Transverse colon (tissue), 4 donors: ENCODE measurements at regions not wholly inside any gene's neighbourhood (a gene's known extent, or its start where the extent isn't known, plus 50 kb on each side); places are given as distances from the start of the nearest gene placed in this dataset.

Source experiments
- DNase-seq: peaks from one replicate; pipeline ENCODE4 v3.0.0-alpha.2; 2019
- H3K27ac ChIP-seq, 4 donors: fragments of 200-600 bp; sonication (generic); 2 replicates each; pipeline ENCODE4 v1.5.1; 2016 to 2018; ENCODE audit warnings: inconsistent platforms in 4 of 4
- H3K27me3 ChIP-seq: fragments of 200-600 bp; sonication (generic); 2 replicates; pipeline ENCODE4 v1.5.1; 2017; ENCODE audit warnings: inconsistent platforms
- H3K36me3 ChIP-seq, 4 donors: fragments of 200-600 bp; sonication (generic); 2 replicates each; pipeline ENCODE4 v1.5.1; 2017 to 2019; ENCODE audit warnings: inconsistent platforms in 4 of 4
- H3K4me1 ChIP-seq, 4 donors: fragments of 200-600 bp; sonication (generic); 2 replicates each; pipeline ENCODE4 v1.5.1; 2017 to 2020; ENCODE audit warnings: inconsistent platforms in 4 of 4
- H3K4me3 ChIP-seq, 4 donors: fragments of 200-600 bp; sonication (generic); 1 replicate in 1 of 4; 2 replicates in 3 of 4; pipeline versions ENCODE4 v1.5.1 to v1.6.1; 2017 to 2019; ENCODE audit warnings: inconsistent platforms in 4 of 4
- H3K9me3 ChIP-seq, 2 donors: fragments of 200-600 bp; sonication (generic); 2 replicates each; pipeline ENCODE4 v1.5.1; 2017 to 2019; ENCODE audit warnings: inconsistent platforms in 2 of 2
- CTCF ChIP-seq, 5 experiments: fragments of 200-600 bp in 3 of 5; fragments of 450-650 bp in 2 of 5; sonication (generic) in 3 of 5; IDR thresholded peaks; 1 replicate in 2 of 5; 2 replicates in 3 of 5; pipeline ENCODE4 v1.5.1; 2016 to 2017; ENCODE audit warnings: antibody characterized with exemption in 5 of 5, inconsistent platforms in 3 of 5, mild to moderate bottlenecking in 2 of 5, moderate library complexity in 1 of 5
- EP300 ChIP-seq: sonication (generic); formaldehyde crosslinking; IDR thresholded peaks from one replicate; pipeline ENCODE4 v1.6.1; 2017; ENCODE audit warnings: antibody characterized with exemption, low read depth
- POLR2A ChIP-seq: fragments of 450-650 bp; IDR thresholded peaks from one replicate; pipeline ENCODE4 v1.6.1; 2016; ENCODE audit warnings: antibody characterized with exemption, mild to moderate bottlenecking, moderate library complexity
- POLR2AphosphoS5 ChIP-seq, 3 donors: sonication (generic); formaldehyde crosslinking; IDR thresholded peaks; one replicate each; pipeline ENCODE4 v1.6.1; 2016; ENCODE audit warnings: antibody characterized with exemption in 3 of 3
- WGBS, 2 donors: methylation state at CpG; one replicate each; pipeline ENCODE4 v1.1.5; 2018; ENCODE audit warnings: low coverage in 1 of 2; 5-methylcytosine and 5-hydroxymethylcytosine counted together
- in situ Hi-C, 4 donors: fragments of 200-750 bp; cut with MboI; loops; one replicate each; pipeline versions ENCODE4 v1.15.0 to v1.15.1; 2017; ENCODE audit warnings: low sequenced_read_pairs in 3 of 4, low pct_ligation_motif_present in 1 of 4, low pct_unique_long_range_greater_than_20kb in 1 of 4
- intact Hi-C: fragments of 100-400 bp; cut with DNase I; formaldehyde crosslinking; loops from one replicate; pipeline ENCODE4 v1.15.1; 2023; ENCODE audit warnings: low total_unique reads

- in situ Hi-C loops (no loop called here), intact Hi-C loops (no loop called here)
- DNase-seq = no peak
- Histone ChIP-seq H3K27ac (no peak overlapping the region), H3K9me3 (no peaks in the 10 kb centered on the region), H3K4me3 (no peak overlapping the region), H3K36me3 (no peaks in the 10 kb centered on the region), H3K27me3 (no peaks in the 10 kb centered on the region), H3K4me1 (peaks cover 0 to 17% (median 1%) of the 10 kb centered on the region in 4 donors)
- 70 to 73% methylated on average over 2 of the region's 2 CpGs for WGBS, 2 donors
- TF ChIP-seq POLR2AphosphoS5 (IDR thresholded peaks at IDR 0.05) = no peak
- TF ChIP-seq EP300 = no peak
Observed at GRCh38 chr2:182619276-182619675, 96.8 kb upstream of the DNAJC10 start.

- no peaks in the 10 kb centered on the region for H3K9me3 ChIP-seq
- no peak for TF ChIP-seq EP300
- TF ChIP-seq POLR2AphosphoS5 (IDR thresholded peaks at IDR 0.05) = no peak
- TF ChIP-seq POLR2A = no peak
- no peak for TF ChIP-seq CTCF (IDR thresholded peaks at IDR 0.05)
- H3K36me3 ChIP-seq = no peaks in the 10 kb centered on the region
- no peak overlapping the region for H3K27ac ChIP-seq
- in situ Hi-C loops (no loop called here), intact Hi-C loops (no loop called here)
- DNase-seq = no peak
- WGBS, 2 donors = 67 to 92% methylated on average over 1 of the region's 1 CpG
- H3K4me1 ChIP-seq = peaks cover 0 to 17% (median 1%) of the 10 kb centered on the region in 4 donors
- no peaks in the 10 kb centered on the region for H3K27me3 ChIP-seq
- no peak overlapping the region for H3K4me3 ChIP-seq
Observed at GRCh38 chr2:182621191-182621590, 94.9 kb upstream of the DNAJC10 start.

GRCh38 chr2:182621810-182622209 lies 94.2 kb upstream of the DNAJC10 start:
- Histone ChIP-seq H3K4me3 (no peak overlapping the region), H3K27ac (no peak overlapping the region), H3K36me3 (no peaks in the 10 kb centered on the region), H3K27me3 (no peaks in the 10 kb centered on the region), H3K4me1 (peaks cover 0 to 17% (median 1%) of the 10 kb centered on the region in 4 donors), H3K9me3 (no peaks in the 10 kb centered on the region)
- no peak for TF ChIP-seq EP300
- no peak for TF ChIP-seq CTCF (IDR thresholded peaks at IDR 0.05)
- in situ Hi-C loops = no loop called here
- intact Hi-C loops = no loop called here
- DNase-seq = no peak

- in situ Hi-C loops = no loop called here
- intact Hi-C loops = no loop called here
- Histone ChIP-seq H3K4me1 (peaks cover 0 to 17% (median 1%) of the 10 kb centered on the region in 4 donors), H3K9me3 (no peaks in the 10 kb centered on the region), H3K27me3 (no peaks in the 10 kb centered on the region), H3K4me3 (no peak overlapping the region), H3K27ac (no peak overlapping the region), H3K36me3 (no peaks in the 10 kb centered on the region)
- no peak for DNase-seq
- no peak for TF ChIP-seq EP300
- no peak for TF ChIP-seq CTCF (IDR thresholded peaks at IDR 0.05)
- no peak for TF ChIP-seq POLR2AphosphoS5 (IDR thresholded peaks at IDR 0.05)
- no peak for TF ChIP-seq POLR2A
- 55 to 67% methylated on average over 2 of the region's 2 CpGs for WGBS, 2 donors
Observed at GRCh38 chr2:182622231-182622630, 93.8 kb upstream of the DNAJC10 start.

- in situ Hi-C loops = no loop called here
- no peak for DNase-seq
- TF ChIP-seq CTCF (IDR thresholded peaks at IDR 0.05) (no peak), POLR2AphosphoS5 (IDR thresholded peaks at IDR 0.05) (no peak), POLR2A (no peak), EP300 (no peak)
Observed at GRCh38 chr2:182625814-182626213, 90.2 kb upstream of the DNAJC10 start.

More at GRCh38 chr2:182625814-182626213, 90.2 kb upstream of the DNAJC10 start:
- H3K9me3 ChIP-seq = no peaks in the 10 kb centered on the region
- H3K36me3 ChIP-seq = no peaks in the 10 kb centered on the region
- no peaks in the 10 kb centered on the region for H3K27me3 ChIP-seq
- no peak overlapping the region for H3K4me3 ChIP-seq
- peaks cover 0 to 6% (median 0%) of the 10 kb centered on the region in 4 donors for H3K4me1 ChIP-seq
- 59 to 100% methylated on average over 1 of the region's 1 CpG for WGBS, 2 donors
- intact Hi-C loops = no loop called here
- H3K27ac ChIP-seq = no peak overlapping the region
